ENCODE measurements at regions not wholly inside any gene's neighbourhood (a gene's known extent, or its start where the extent isn't known, plus 50 kb on each side); places are given as distances from the start of the nearest gene placed in this dataset.

DNA sequence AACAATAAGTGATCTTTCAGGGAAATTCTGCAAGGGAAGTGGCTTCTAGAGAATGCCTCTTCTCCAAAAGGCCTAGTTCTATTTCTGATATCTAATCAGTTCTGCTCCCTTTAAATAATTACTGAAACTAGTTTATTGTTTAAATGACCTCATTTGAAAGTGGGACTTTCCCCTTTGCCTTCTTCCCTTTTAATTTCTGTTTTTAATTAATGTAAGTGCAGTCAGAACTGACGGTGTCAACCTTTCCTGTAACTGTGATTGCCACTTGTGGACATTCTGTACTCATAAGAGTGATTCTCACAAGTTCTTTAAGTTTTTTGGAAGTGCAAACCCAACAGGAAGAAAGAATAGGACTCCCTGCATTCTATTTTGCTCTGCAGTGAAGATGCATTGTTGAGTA, 265.3 kb upstream of the PLEKHG7 start:
- ATAC-seq (no peak), DNase-seq (ENCODE audit: low read depth, low spot score) (no peak)
- ChIA-PET CTCF (no interaction called here), POLR2A (no interaction called here)
- Histone ChIP-seq H3K36me3 (ENCODE audit: control insufficient read depth, insufficient read depth, low read length) (no peaks in the 10 kb centered on the region), H3K9me3 (ENCODE audit: control insufficient read depth, insufficient read depth, low read depth, low read length) (no peaks in the 10 kb centered on the region), H3K4me1 (ENCODE audit: control insufficient read depth, insufficient read depth, low read length) (no peaks in the 10 kb centered on the region), H3K27ac (ENCODE audit: low read length) (no peak overlapping the region), H3K27me3 (ENCODE audit: control insufficient read depth, insufficient read depth, low read length) (no peaks in the 10 kb centered on the region), H3K4me3 (ENCODE audit: low read depth in 2 of 2, low read length in 2 of 2) (no peak overlapping the region)
- TF ChIP-seq, protein P1, sequence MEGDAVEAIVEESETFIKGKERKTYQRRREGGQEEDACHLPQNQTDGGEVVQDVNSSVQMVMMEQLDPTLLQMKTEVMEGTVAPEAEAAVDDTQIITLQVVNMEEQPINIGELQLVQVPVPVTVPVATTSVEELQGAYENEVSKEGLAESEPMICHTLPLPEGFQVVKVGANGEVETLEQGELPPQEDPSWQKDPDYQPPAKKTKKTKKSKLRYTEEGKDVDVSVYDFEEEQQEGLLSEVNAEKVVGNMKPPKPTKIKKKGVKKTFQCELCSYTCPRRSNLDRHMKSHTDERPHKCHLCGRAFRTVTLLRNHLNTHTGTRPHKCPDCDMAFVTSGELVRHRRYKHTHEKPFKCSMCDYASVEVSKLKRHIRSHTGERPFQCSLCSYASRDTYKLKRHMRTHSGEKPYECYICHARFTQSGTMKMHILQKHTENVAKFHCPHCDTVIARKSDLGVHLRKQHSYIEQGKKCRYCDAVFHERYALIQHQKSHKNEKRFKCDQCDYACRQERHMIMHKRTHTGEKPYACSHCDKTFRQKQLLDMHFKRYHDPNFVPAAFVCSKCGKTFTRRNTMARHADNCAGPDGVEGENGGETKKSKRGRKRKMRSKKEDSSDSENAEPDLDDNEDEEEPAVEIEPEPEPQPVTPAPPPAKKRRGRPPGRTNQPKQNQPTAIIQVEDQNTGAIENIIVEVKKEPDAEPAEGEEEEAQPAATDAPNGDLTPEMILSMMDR (IDR thresholded peaks at IDR 0.05): no peak
- TF ChIP-seq POLR2AphosphoS5 (IDR thresholded peaks at IDR 0.05; ENCODE audit: low read depth, low read length): no peak
- TF ChIP-seq, protein P2, sequence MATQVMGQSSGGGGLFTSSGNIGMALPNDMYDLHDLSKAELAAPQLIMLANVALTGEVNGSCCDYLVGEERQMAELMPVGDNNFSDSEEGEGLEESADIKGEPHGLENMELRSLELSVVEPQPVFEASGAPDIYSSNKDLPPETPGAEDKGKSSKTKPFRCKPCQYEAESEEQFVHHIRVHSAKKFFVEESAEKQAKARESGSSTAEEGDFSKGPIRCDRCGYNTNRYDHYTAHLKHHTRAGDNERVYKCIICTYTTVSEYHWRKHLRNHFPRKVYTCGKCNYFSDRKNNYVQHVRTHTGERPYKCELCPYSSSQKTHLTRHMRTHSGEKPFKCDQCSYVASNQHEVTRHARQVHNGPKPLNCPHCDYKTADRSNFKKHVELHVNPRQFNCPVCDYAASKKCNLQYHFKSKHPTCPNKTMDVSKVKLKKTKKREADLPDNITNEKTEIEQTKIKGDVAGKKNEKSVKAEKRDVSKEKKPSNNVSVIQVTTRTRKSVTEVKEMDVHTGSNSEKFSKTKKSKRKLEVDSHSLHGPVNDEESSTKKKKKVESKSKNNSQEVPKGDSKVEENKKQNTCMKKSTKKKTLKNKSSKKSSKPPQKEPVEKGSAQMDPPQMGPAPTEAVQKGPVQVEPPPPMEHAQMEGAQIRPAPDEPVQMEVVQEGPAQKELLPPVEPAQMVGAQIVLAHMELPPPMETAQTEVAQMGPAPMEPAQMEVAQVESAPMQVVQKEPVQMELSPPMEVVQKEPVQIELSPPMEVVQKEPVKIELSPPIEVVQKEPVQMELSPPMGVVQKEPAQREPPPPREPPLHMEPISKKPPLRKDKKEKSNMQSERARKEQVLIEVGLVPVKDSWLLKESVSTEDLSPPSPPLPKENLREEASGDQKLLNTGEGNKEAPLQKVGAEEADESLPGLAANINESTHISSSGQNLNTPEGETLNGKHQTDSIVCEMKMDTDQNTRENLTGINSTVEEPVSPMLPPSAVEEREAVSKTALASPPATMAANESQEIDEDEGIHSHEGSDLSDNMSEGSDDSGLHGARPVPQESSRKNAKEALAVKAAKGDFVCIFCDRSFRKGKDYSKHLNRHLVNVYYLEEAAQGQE (IDR thresholded peaks at IDR 0.05; ENCODE audit: insufficient read depth in 1 of 2, low read depth in 2 of 2, low read length in 1 of 2): no peak
- no peak for TF ChIP-seq SIN3A (IDR thresholded peaks at IDR 0.05; ENCODE audit: borderline replicate concordance, insufficient read depth, low read depth, low read length)
- no peak for TF ChIP-seq TCF7L2 (IDR thresholded peaks at IDR 0.05; ENCODE audit: low read depth, low read length)
- intact Hi-C loops (cut with micrococcal nuclease; ENCODE audit: unreplicated experiment): no loop called here
- BruUV-seq (replicated peaks): no TSS peak
- in situ Hi-C loops (cut with HindIII; ENCODE audit: low pct_unique_long_range_greater_than_20kb, low sequenced_read_pairs): no loop called here

DNA sequence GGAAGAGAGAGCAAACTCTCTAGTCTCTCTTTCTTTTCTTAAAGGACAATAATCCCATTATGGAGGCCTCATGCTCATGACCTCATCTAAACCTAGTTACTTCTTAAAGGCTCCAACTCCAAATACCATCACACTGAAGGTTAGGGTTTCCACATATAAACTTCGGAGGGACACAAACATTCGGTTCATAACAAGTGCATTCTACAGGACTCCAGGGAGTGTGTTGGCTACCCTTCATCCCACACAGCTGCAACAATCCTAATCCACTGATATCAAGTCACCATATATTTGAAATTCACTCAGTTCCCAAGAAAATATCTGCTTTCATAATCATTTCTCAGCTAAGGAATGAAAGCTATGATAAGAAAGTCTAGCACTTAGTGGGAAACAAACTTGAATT, 265.9 kb upstream of the PLEKHG7 start:
- DNase-seq (ENCODE audit: low read depth, low spot score): no peak
- Histone ChIP-seq H3K27ac (ENCODE audit: low read length) (no peak overlapping the region), H3K9me3 (ENCODE audit: control insufficient read depth, insufficient read depth, low read depth, low read length) (no peaks in the 10 kb centered on the region), H3K27me3 (ENCODE audit: control insufficient read depth, insufficient read depth, low read length) (no peaks in the 10 kb centered on the region), H3K4me1 (ENCODE audit: control insufficient read depth, insufficient read depth, low read length) (no peaks in the 10 kb centered on the region), H3K36me3 (ENCODE audit: control insufficient read depth, insufficient read depth, low read length) (no peaks in the 10 kb centered on the region), H3K4me3 (ENCODE audit: low read depth in 2 of 2, low read length in 2 of 2) (no peak overlapping the region)
- BruUV-seq (replicated peaks): no TSS peak
- TF ChIP-seq TCF7L2 (IDR thresholded peaks at IDR 0.05; ENCODE audit: low read depth, low read length) (no peak), POLR2AphosphoS5 (IDR thresholded peaks at IDR 0.05; ENCODE audit: low read depth, low read length) (no peak), SIN3A (IDR thresholded peaks at IDR 0.05; ENCODE audit: borderline replicate concordance, insufficient read depth, low read depth, low read length) (no peak)
- TF ChIP-seq, protein P1 (IDR thresholded peaks at IDR 0.05): no peak
- TF ChIP-seq, protein P2 (IDR thresholded peaks at IDR 0.05; ENCODE audit: insufficient read depth in 1 of 2, low read depth in 2 of 2, low read length in 1 of 2): no peak
- intact Hi-C loops (cut with micrococcal nuclease; ENCODE audit: unreplicated experiment): no loop called here
- POLR2A ChIA-PET: no interaction called here
- in situ Hi-C loops (cut with HindIII; ENCODE audit: low pct_unique_long_range_greater_than_20kb, low sequenced_read_pairs): no loop called here
- CTCF ChIA-PET: no interaction called here
- no peak for ATAC-seq
